ENCODE measurements at regions not wholly inside any gene's neighbourhood (a gene's known extent, or its start where the extent isn't known, plus 50 kb on each side); places are given as distances from the start of the nearest gene placed in this dataset.

- no peak for DNase-seq
Measured at GRCh38 chr16:48881272-48881671, 271.3 kb upstream of the N4BP1 start.

- DNase-seq: no peak
Measured at GRCh38 chr16:48879223-48880122, 269.5 kb upstream of the N4BP1 start.

GRCh38 chr16:48877946-48878345, 268.0 kb upstream of the N4BP1 start:
- no peak for DNase-seq

- DNase-seq: no peak
Measured at GRCh38 chr16:48870141-48870540, 260.2 kb upstream of the N4BP1 start.

GRCh38 chr16:48865520-48865919, 255.5 kb upstream of the N4BP1 start:
- no peak for DNase-seq

GRCh38 chr16:48864055-48864454, 254.1 kb upstream of the N4BP1 start:
- no peak for DNase-seq

- no peak for DNase-seq
Measured at GRCh38 chr16:48862087-48862532, 252.1 kb upstream of the N4BP1 start.

GRCh38 chr16:48860341-48860740, 250.4 kb upstream of the N4BP1 start:
- DNase-seq: no peak

- DNase-seq: no peak
Measured at GRCh38 chr16:48852951-48853350, 243.0 kb upstream of the N4BP1 start.

GRCh38 chr16:48852458-48852857, 242.5 kb upstream of the N4BP1 start:
- DNase-seq: no peak

- no peak for DNase-seq
Measured at GRCh38 chr16:48850097-48850770, 240.3 kb upstream of the N4BP1 start.

- no peak for DNase-seq
Measured at GRCh38 chr16:48846277-48846676, 236.3 kb upstream of the N4BP1 start.

- no peak for DNase-seq
Measured at GRCh38 chr16:48845261-48845660, 235.3 kb upstream of the N4BP1 start.

GRCh38 chr16:48838349-48838748, 228.4 kb upstream of the N4BP1 start:
- no peak for DNase-seq

GRCh38 chr16:48836636-48837035, 226.7 kb upstream of the N4BP1 start:
- DNase-seq: no peak

GRCh38 chr16:48836067-48836466, 226.1 kb upstream of the N4BP1 start:
- no peak for DNase-seq

GRCh38 chr16:48834576-48834975, 224.6 kb upstream of the N4BP1 start:
- DNase-seq: no peak

GRCh38 chr16:48833461-48833860, 223.5 kb upstream of the N4BP1 start:
- no peak for DNase-seq

GRCh38 chr16:48831076-48831722, 221.2 kb upstream of the N4BP1 start:
- no peak for DNase-seq

GRCh38 chr16:48829336-48830310, 219.6 kb upstream of the N4BP1 start:
- DNase-seq: no peak

GRCh38 chr16:48824271-48824670, 214.3 kb upstream of the N4BP1 start:
- no peak for DNase-seq

- DNase-seq: no peak
Measured at GRCh38 chr16:48822431-48822830, 212.5 kb upstream of the N4BP1 start.
